Ascending aorta (tissue), 2 donors: ENCODE measurements at regions not wholly inside any gene's neighbourhood (a gene's known extent, or its start where the extent isn't known, plus 50 kb on each side); places are given as distances from the start of the nearest gene placed in this dataset.

Experiments
- DNase-seq, 2 donors: peaks; one replicate each; pipeline ENCODE4 v3.0.0-alpha.2; 2019; ENCODE audit warnings: low spot score in 2 of 2
- H3K27ac ChIP-seq, 2 donors: fragments of 200-600 bp; sonication (generic); one replicate each; pipeline ENCODE4 v1.5.1; 2016 to 2017; ENCODE audit warnings: mild to moderate bottlenecking in 1 of 2
- H3K27me3 ChIP-seq: fragments of 200-600 bp; sonication (generic); one replicate; pipeline ENCODE4 v1.5.1; 2017
- H3K36me3 ChIP-seq, 2 donors: fragments of 200-600 bp; sonication (generic); one replicate each; pipeline ENCODE4 v1.5.1; 2016
- H3K4me1 ChIP-seq, 2 donors: fragments of 200-600 bp; sonication (generic); one replicate each; pipeline ENCODE4 v1.5.1; 2016 to 2017; ENCODE audit warnings: mild to moderate bottlenecking in 1 of 2
- H3K4me3 ChIP-seq, 2 donors: fragments of 200-600 bp; sonication (generic); one replicate each; pipeline ENCODE4 v1.5.1; 2016 to 2017; ENCODE audit warnings: mild to moderate bottlenecking in 1 of 2
- H3K9me3 ChIP-seq, 2 donors: fragments of 200-600 bp; sonication (generic); one replicate each; pipeline ENCODE4 v1.5.1; 2016
- intact Hi-C: fragments of 100-400 bp; cut with DNase I; formaldehyde crosslinking; loops from one replicate; pipeline ENCODE4 v1.15.1; 2023
- TF ChIP-seq, protein P1 (sequence below), 3 experiments: fragments of 200-600 bp in 2 of 3; fragments of 450-650 bp in 1 of 3; sonication (generic) in 2 of 3; IDR thresholded peaks; one replicate each; pipeline ENCODE4 v1.5.1; 2016 to 2019; ENCODE audit warnings: antibody characterized with exemption in 3 of 3, mild to moderate bottlenecking in 1 of 3, moderate library complexity in 1 of 3

DNA sequence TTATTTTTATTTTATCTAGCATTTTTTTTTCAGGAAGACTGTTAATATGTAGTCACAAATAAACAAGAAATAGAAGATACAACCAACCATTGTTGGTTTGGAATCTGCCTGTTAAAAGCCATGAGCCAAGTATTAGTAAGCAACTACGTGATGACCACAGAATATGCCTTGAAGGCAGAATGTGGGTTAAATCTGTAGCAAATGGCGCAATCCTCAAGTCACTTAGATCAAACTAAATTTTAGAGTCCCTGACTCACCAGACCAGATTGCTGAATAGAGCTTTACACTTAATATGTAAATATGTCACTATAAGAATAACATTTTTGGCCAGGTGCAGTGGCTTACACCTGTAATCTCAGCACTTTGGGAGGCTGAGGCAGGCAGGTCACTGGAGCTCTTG lies 800.1 kb upstream of the CITED2 start:
- TF ChIP-seq, protein P1, sequence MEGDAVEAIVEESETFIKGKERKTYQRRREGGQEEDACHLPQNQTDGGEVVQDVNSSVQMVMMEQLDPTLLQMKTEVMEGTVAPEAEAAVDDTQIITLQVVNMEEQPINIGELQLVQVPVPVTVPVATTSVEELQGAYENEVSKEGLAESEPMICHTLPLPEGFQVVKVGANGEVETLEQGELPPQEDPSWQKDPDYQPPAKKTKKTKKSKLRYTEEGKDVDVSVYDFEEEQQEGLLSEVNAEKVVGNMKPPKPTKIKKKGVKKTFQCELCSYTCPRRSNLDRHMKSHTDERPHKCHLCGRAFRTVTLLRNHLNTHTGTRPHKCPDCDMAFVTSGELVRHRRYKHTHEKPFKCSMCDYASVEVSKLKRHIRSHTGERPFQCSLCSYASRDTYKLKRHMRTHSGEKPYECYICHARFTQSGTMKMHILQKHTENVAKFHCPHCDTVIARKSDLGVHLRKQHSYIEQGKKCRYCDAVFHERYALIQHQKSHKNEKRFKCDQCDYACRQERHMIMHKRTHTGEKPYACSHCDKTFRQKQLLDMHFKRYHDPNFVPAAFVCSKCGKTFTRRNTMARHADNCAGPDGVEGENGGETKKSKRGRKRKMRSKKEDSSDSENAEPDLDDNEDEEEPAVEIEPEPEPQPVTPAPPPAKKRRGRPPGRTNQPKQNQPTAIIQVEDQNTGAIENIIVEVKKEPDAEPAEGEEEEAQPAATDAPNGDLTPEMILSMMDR (IDR thresholded peaks at IDR 0.05): no peak
- H3K4me1 ChIP-seq: no peaks in the 10 kb centered on the region
- no peak overlapping the region for H3K4me3 ChIP-seq
- H3K36me3 ChIP-seq: no peaks in the 10 kb centered on the region
- no peaks in the 10 kb centered on the region for H3K9me3 ChIP-seq
- no peak overlapping the region for H3K27ac ChIP-seq
- H3K27me3 ChIP-seq: no peaks in the 10 kb centered on the region
- intact Hi-C loops: no loop called here
- no peak for DNase-seq

DNA sequence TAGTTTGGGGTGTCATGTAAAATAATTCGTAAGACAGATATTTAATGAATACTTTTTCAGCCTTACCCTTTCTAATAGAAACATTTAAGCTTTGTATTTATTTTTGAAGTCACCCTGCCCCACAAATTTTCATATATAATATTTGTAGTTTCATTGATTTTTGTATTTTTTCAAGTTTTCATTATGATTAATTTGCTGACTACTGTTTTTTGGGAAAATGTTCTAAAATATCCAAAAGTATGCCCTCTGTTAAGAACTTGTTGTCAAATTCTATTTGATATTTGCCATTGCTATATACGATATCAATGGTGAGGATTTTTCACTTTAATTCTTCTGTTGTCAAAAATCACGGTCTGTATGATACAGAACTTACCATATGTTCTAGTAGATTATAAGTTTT lies 793.9 kb upstream of the CITED2 start:
- H3K9me3 ChIP-seq: no peaks in the 10 kb centered on the region
- intact Hi-C loops: no loop called here
- no peaks in the 10 kb centered on the region for H3K4me1 ChIP-seq
- H3K27ac ChIP-seq: no peak overlapping the region
- H3K36me3 ChIP-seq: no peaks in the 10 kb centered on the region
- H3K4me3 ChIP-seq: no peak overlapping the region
- H3K27me3 ChIP-seq: no peaks in the 10 kb centered on the region
- TF ChIP-seq, protein P1 (IDR thresholded peaks at IDR 0.05): no peak
- no peak for DNase-seq

DNA sequence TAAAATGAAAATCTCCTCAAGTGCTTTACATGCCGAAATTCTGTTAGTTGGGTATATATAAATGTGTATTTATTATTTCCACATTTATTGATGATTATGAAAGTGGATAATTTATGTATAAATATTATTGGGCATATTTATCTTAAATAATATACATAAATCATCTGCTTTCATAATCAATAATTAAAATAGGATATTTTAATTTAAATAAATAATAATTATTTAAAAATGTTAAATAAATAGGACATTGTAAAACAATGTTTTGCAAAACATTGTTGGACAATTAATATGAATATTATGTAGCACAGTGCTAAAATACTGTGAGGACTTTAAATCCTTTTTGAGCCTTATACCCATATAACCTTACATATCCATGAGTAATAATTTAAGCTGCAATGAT lies 786.5 kb upstream of the CITED2 start:
- TF ChIP-seq, protein P1 (IDR thresholded peaks at IDR 0.05): no peak
- no peaks in the 10 kb centered on the region for H3K36me3 ChIP-seq
- H3K9me3 ChIP-seq: no peaks in the 10 kb centered on the region
- no peak overlapping the region for H3K4me3 ChIP-seq
- no peaks in the 10 kb centered on the region for H3K27me3 ChIP-seq
- no peak overlapping the region for H3K27ac ChIP-seq
- intact Hi-C loops: no loop called here
- H3K4me1 ChIP-seq: no peaks in the 10 kb centered on the region
- no peak for DNase-seq

DNA sequence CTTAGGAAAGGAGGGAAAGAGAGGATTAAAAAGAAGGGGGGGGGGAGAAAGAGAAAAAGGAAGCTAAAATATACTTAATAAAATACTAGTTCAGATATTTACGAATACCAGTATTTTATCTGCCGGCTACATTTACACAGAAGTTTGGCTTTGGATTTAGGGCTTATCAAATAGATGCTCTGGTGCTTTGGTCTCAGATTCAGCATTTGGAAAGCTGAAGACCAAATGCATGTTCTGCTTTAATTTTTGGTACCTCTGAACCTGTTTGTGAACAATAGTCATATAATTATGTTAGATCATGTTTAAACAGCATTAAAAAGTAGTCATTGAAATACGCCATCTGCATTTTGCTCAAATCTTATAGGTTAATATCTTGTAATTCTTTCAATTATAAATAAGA lies 786.0 kb upstream of the CITED2 start:
- no peak for DNase-seq
- Histone ChIP-seq H3K27me3 (no peaks in the 10 kb centered on the region), H3K9me3 (no peaks in the 10 kb centered on the region), H3K36me3 (no peaks in the 10 kb centered on the region), H3K27ac (no peak overlapping the region), H3K4me1 (no peaks in the 10 kb centered on the region), H3K4me3 (no peak overlapping the region)
- TF ChIP-seq, protein P1 (IDR thresholded peaks at IDR 0.05): no peak
- intact Hi-C loops: no loop called here

DNA sequence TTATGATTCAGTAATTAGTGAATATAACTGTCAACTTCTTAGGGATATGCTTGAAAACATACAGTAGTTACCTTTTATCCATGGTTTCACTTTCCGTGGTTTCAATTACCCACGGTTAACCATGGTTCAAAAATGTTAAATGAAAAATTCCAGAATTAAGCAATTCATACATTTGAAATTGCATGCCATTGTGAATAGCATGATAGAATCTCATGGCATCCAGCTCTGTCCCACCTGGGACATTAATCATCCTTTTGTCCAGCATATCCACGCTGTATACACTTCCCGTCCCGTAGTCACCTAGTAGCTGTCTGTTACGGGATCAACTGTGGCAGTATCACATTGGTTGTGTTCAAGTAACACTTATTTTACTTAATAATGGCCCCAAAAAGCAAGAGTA lies 781.7 kb upstream of the CITED2 start:
- H3K36me3 ChIP-seq: no peaks in the 10 kb centered on the region
- H3K9me3 ChIP-seq: peaks cover 0 to 10% of the 10 kb centered on the region in 2 donors
- no peak for DNase-seq
- intact Hi-C loops: no loop called here
- no peak overlapping the region for H3K4me3 ChIP-seq
- TF ChIP-seq, protein P1 (IDR thresholded peaks at IDR 0.05): no peak
- no peaks in the 10 kb centered on the region for H3K27me3 ChIP-seq
- no peaks in the 10 kb centered on the region for H3K4me1 ChIP-seq
- no peak overlapping the region for H3K27ac ChIP-seq

DNA sequence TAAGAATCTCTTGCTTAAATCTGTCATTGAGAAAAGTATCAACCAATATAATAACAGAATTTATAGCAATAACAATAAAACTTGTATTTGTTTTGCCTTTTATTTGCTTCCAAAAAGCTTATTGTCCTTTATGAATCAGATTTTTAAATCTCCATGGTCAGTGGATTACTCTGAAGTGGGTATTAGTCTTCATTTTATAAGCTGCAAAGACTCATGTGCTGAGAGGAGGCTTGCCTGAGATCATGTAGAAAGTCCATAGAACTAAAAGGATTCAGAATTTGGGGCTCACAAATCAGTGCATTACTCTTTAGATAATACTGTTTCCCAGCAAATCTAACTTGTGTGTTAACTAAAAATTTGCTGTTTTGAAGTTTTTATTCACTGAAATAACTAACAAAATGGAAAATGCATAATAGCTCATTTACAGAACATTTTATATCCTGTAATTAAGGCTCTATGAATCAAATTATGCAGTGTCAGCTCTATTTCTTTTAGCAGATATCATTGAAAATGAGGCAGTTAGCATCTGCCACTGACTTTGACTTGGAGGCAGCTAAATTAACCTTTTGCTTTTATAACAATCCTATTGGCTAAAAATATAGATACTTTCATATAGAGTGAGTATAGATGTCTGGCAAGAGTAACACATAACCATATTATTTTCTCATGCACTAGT lies 781.1 kb upstream of the CITED2 start:
- no peak overlapping the region for H3K4me3 ChIP-seq
- DNase-seq: no peak
- no peak overlapping the region for H3K27ac ChIP-seq
- TF ChIP-seq, protein P1 (IDR thresholded peaks at IDR 0.05): no peak
- intact Hi-C loops: no loop called here
- H3K9me3 ChIP-seq: peaks cover 0 to 10% of the 10 kb centered on the region in 2 donors
- no peaks in the 10 kb centered on the region for H3K36me3 ChIP-seq
- no peaks in the 10 kb centered on the region for H3K27me3 ChIP-seq
- H3K4me1 ChIP-seq: no peaks in the 10 kb centered on the region
